RCC 7860 (cell line): ENCODE measurements at regions not wholly inside any gene's neighbourhood (a gene's known extent, or its start where the extent isn't known, plus 50 kb on each side); places are given as distances from the start of the nearest gene placed in this dataset.
"Not testable (repeated sequence)": the region's sequence is repeated elsewhere in the genome, so short reads cannot be mapped to it uniquely, and the experiment has no call there.

Experiments
- DNase-seq: peaks from one replicate; pipeline ENCODE4 v3.0.0-alpha.2; 2015; ENCODE audit warnings: low spot score
- FAIRE-seq: peaks from 2 replicates; lab custom pipeline; 2012; peaks lifted over from hg19 to GRCh38; lab: Jason Lieb, UNC

GRCh38 chr2:125979886-125980285, 676.1 kb upstream of the GYPC start:
- no peak for DNase-seq
- no peak for FAIRE-seq

- DNase-seq (no peak), FAIRE-seq (no peak)
These were observed 672.6 kb upstream of the GYPC start for GRCh38 chr2:125983364-125983763.

DNA sequence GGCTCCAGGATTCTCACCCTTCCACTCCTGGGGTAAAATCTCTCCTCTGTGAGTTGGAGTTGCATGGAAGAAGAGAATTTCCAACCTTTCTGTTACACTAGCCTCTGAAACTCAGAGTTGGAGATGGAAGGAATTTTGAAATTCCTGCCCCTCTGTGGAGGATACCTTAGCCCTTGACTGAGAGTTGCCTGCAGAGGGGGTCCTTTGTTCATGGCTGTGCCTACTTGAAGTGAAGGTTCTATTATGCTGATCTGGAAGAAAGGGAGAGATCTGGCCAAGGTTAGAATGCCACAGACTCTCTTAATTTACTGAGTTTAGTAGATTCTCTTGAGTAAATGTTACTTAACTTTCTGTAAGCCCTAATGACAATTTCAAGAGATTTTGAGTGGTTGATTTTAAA, 626.6 kb upstream of the GYPC start:
- FAIRE-seq (no peak), DNase-seq (no peak)

DNA sequence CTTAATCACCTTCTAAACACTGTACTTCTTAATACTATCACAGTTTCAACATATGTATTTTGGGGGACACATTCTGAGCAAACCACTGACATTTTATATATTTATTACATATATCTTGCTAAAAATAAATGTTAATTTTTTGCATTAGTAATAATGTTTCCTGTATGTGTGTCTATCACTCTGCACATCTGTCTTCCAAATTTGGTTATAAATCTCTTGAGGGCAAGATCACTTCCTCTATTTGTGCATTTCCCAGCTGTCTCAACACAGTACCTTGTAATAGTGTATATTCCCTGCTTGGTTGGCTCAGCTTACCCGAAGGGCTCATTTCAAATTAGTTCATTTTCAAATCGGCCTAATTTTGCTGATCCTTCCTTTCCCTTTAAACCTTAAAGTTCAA, 617.1 kb upstream of the GYPC start:
- FAIRE-seq, result no peak
- DNase-seq, result no peak

- FAIRE-seq (no peak), DNase-seq (no peak)
These were observed 614.4 kb upstream of the GYPC start for GRCh38 chr2:126041391-126042047.

- FAIRE-seq, result no peak
- no peak for DNase-seq
These were observed 613.9 kb upstream of the GYPC start for GRCh38 chr2:126042089-126042488.

DNA sequence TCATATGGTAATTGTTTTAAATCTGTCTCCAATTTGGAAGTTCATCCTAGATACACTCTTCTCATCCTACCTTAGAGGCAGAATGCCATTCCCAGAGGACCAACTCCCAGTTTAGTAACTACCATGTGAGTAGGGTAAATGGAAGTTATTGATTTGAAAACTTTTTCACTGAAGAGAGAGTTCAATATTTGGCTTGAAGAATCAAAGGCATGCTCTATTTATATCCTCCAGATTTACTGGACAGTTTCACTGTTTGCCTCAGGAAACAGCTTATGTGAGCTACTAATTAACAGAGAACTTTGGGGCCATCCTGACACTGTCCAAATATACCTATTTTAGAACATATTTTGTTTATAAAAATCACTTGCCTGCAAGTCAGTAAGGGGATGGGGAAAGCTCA, 607.2 kb upstream of the GYPC start:
- no peak for DNase-seq
- FAIRE-seq, result no peak

GRCh38 chr2:126049461-126049860, 606.5 kb upstream of the GYPC start:
- DNase-seq (no peak), FAIRE-seq (no peak)

DNA sequence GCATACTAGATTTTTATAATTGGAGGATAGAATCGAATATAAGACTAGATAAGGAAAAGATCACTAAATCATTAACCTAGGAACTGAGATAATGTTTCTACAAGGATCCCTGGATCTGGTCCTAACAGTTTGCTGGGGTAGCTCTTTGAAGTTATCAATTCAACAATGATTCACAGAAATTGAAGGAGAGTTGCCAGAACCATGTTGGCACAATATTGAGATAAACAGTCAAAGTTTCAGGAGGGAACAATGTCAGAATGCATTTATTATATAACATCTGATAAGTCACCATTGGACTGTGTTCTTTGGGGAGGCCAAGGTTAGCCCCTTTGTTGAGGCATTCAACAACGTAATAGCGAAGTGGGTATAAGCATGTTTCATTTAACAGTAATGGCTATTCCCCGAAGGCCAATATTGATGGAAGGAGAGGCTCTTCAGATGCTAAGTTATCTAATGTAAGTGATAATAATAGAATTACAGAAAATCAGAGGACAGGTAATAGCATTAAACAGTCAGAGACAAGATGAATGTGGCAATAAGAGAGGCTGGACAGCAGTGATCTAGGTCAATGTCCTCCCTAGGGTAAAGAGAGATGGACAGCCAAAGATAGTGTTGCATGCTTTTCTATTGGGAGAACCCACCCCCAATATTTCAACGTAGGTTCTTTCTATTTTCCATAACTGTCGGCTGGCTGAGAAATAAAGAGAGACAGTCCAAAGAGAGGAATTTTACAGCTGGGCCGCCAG, 604.8 kb upstream of the GYPC start:
- FAIRE-seq, result no peak
- no peak for DNase-seq

- not testable (repeated sequence) for DNase-seq, FAIRE-seq
These were observed 604.2 kb upstream of the GYPC start for GRCh38 chr2:126051737-126052240.

- no peak for FAIRE-seq
- no peak for DNase-seq
These were observed 596.6 kb upstream of the GYPC start for GRCh38 chr2:126059379-126059778.

- FAIRE-seq (no peak), DNase-seq (no peak)
These were observed 570.8 kb upstream of the GYPC start for GRCh38 chr2:126085011-126085795.

DNA sequence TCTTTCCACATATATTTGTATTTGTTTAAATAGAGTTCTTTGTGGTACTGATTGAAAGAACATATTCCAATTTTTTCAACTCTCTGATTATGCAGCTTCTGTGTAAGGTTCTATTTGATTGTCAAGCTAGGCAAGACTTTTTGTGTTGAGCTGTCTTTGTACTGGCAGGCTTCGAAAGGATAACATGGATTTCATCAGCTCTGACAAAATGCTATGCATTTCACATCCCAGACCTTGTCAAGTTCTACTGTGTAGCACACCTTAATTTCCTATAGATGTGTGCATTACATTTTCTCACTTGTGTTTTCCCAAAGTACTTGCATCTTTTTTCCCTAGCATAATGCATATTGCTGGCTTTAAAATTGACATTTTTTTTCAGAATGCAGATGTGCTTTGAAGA, 555.0 kb upstream of the GYPC start:
- FAIRE-seq, result no peak

DNA sequence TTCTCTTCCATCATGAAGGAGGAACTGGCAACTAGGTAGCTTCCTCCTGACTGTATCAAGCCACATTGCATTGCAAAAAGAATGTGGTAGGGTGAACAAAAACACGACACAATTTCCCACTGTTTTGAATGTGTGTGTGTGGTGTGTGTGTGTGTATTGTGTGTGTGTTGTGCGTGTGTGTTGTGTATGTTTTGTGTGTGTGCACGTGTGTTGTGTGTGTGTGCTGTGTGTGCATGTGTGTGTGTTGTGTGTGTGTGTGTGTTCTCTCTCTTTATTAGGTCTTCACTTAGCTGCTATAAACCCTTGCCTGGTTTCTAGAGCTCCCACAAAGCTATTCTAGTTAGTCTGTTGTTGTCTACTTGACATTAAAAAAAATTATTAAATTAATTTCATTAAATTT, 550.0 kb upstream of the GYPC start:
- no peak for DNase-seq
- FAIRE-seq, result no peak

More for the DNA sequence above, 555.0 kb upstream of the GYPC start:
- no peak for DNase-seq

GRCh38 chr2:126107883-126108282, 548.1 kb upstream of the GYPC start:
- no peak for FAIRE-seq
- no peak for DNase-seq

- DNase-seq (no peak), FAIRE-seq (no peak)
These were observed 540.0 kb upstream of the GYPC start for GRCh38 chr2:126115975-126116374.

- no peak for FAIRE-seq
- DNase-seq, result no peak
These were observed 538.1 kb upstream of the GYPC start for GRCh38 chr2:126117886-126118285.

- DNase-seq (no peak), FAIRE-seq (no peak)
These were observed 510.2 kb upstream of the GYPC start for GRCh38 chr2:126145752-126146151.

- DNase-seq (no peak), FAIRE-seq (no peak)
These were observed 501.6 kb upstream of the GYPC start for GRCh38 chr2:126154256-126154785.

DNA sequence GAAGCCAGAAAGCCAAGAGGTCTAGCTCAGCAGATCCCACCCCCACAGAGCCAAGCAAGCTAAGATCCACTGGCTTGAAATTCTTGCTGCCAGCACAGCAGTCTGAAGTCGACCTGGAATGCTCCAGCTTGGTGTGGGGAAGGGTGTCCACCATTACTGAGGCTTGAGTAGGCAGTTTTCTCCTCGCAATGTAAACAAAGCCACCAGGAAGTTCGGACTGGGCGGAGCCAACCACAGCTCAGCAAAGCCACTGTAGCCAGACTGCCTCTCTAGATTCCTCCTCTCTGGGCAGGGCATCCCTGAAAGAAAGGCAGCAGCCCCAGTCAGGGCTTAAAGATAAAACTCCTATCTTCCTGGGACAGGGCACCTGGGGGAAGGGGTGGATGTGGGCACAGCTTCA, 495.0 kb upstream of the GYPC start:
- DNase-seq, FAIRE-seq: not testable (repeated sequence)

GRCh38 chr2:126172631-126173184, 483.2 kb upstream of the GYPC start:
- no peak for FAIRE-seq

More at GRCh38 chr2:126172631-126173184, 483.2 kb upstream of the GYPC start:
- DNase-seq, result no peak
